GM23338 (cell line): ENCODE measurements at regions not wholly inside any gene's neighbourhood (a gene's known extent, or its start where the extent isn't known, plus 50 kb on each side); places are given as distances from the start of the nearest gene placed in this dataset.
A peak's percentile ranks its signal among the peaks of the same experiment; 100 is the strongest.
"Not testable (repeated sequence)": the region's sequence is repeated elsewhere in the genome, so short reads cannot be mapped to it uniquely, and the experiment has no call there.

Experiments used
- ATAC-seq: fragments of 200-7000 bp; cut with Tn5 transposase; 3 replicates; pipeline ENCODE4 v1.9.1; 2020
- DNase-seq: peaks from one replicate; pipeline ENCODE4 v3.0.0-alpha.2; 2015; ENCODE audit warnings: low spot score
- H2AFZ ChIP-seq: fragments of 200-600 bp; sonication (generic); 2 replicates; pipeline ENCODE4 v1.8.0; 2016; ENCODE audit warnings: antibody characterized with exemption, mild to moderate bottlenecking, moderate library complexity
- H3F3A ChIP-seq: fragments of 200-600 bp; sonication (generic); replicated peaks from 2 replicates; pipeline ENCODE4 v1.8.0; 2017; ENCODE audit warnings: antibody characterized with exemption, mixed run types, low read depth
- H3K27ac ChIP-seq: fragments of 200-600 bp; sonication (generic); 2 replicates; pipeline ENCODE4 v1.6.1; 2016; ENCODE audit warnings: low read depth
- H3K27me3 ChIP-seq: fragments of 200-600 bp; sonication (generic); 2 replicates; pipeline ENCODE4 v1.8.0; 2016; ENCODE audit warnings: mild to moderate bottlenecking, mixed run types, moderate library complexity; ENCODE audit not compliant: insufficient read depth
- H3K36me3 ChIP-seq: fragments of 200-600 bp; sonication (generic); 2 replicates; pipeline ENCODE4 v1.8.0; 2016; ENCODE audit warnings: mild to moderate bottlenecking; ENCODE audit not compliant: insufficient read depth
- H3K4me1 ChIP-seq: fragments of 200-600 bp; sonication (generic); 2 replicates; pipeline ENCODE4 v1.8.0; 2016; ENCODE audit warnings: mild to moderate bottlenecking, moderate library complexity; ENCODE audit not compliant: insufficient read depth
- H3K4me2 ChIP-seq: fragments of 200-600 bp; sonication (generic); 2 replicates; pipeline ENCODE4 v1.7.1; 2017; ENCODE audit warnings: mixed run types
- H3K4me3 ChIP-seq: fragments of 200-600 bp; sonication (generic); 2 replicates; pipeline ENCODE4 v1.6.1; 2016; ENCODE audit warnings: mixed run types
- H3K79me2 ChIP-seq: fragments of 200-600 bp; sonication (generic); replicated peaks from 2 replicates; pipeline ENCODE4 v1.8.0; 2017; ENCODE audit warnings: mild to moderate bottlenecking; ENCODE audit not compliant: insufficient read depth
- H3K9me2 ChIP-seq: fragments of 200-600 bp; sonication (generic); 2 replicates; pipeline ENCODE4 v1.8.0; 2017; ENCODE audit not compliant: insufficient read depth
- H4K20me1 ChIP-seq: fragments of 200-600 bp; sonication (generic); replicated peaks from 2 replicates; pipeline ENCODE4 v1.8.0; 2017; ENCODE audit warnings: mild to moderate bottlenecking; ENCODE audit not compliant: insufficient read depth
- H3K27ac Mint-ChIP-seq: 2 replicates; pipeline ENCODE4 v1.8.0; 2020; ENCODE audit warnings: inconsistent platforms, mild to moderate bottlenecking, moderate library complexity, mixed read lengths
- H3K27me3 Mint-ChIP-seq: 3 replicates; pipeline ENCODE4 v1.8.0; 2022; ENCODE audit warnings: low read depth, mild to moderate bottlenecking, moderate library complexity, mixed read lengths, inconsistent platforms; ENCODE audit not compliant: insufficient read depth, poor library complexity
- H3K36me3 Mint-ChIP-seq: 3 replicates; pipeline ENCODE4 v1.8.0; 2021; ENCODE audit warnings: low read depth, mild to moderate bottlenecking, inconsistent platforms, moderate library complexity, mixed read lengths
- H3K4me1 Mint-ChIP-seq: 3 replicates; pipeline ENCODE4 v1.8.0; 2020; ENCODE audit warnings: mild to moderate bottlenecking, inconsistent platforms, mixed read lengths
- H3K4me3 Mint-ChIP-seq: 3 replicates; pipeline ENCODE4 v1.8.0; 2021; ENCODE audit warnings: moderate library complexity, mild to moderate bottlenecking, inconsistent platforms, mixed read lengths
- H3K9me3 Mint-ChIP-seq: 3 replicates; pipeline ENCODE4 v1.8.0; 2020; ENCODE audit warnings: moderate library complexity, mild to moderate bottlenecking, inconsistent platforms, mixed read lengths
- CTCF ChIP-seq, 2 experiments: fragments of 200-600 bp in 1 of 2; sonication (generic) in 1 of 2; conservative IDR thresholded peaks; 2 replicates each; pipeline versions ENCODE4 v1.5.1 to v1.6.1; 2016 to 2017; ENCODE audit warnings: antibody characterized with exemption in 2 of 2, low read depth in 2 of 2, mild to moderate bottlenecking in 2 of 2, moderate library complexity in 1 of 2
- EZH2phosphoT487 ChIP-seq: fragments of 200-600 bp; sonication (generic); IDR thresholded peaks from one replicate; pipeline ENCODE4 v1.8.1; 2018; ENCODE audit warnings: antibody characterized with exemption; ENCODE audit not compliant: unreplicated experiment
- NANOG ChIP-seq: IDR thresholded peaks from 2 replicates; pipeline ENCODE4 v1.6.1; 2016; ENCODE audit warnings: antibody characterized with exemption, borderline replicate concordance
- STAT1 ChIP-seq: IDR thresholded peaks from one replicate; pipeline ENCODE4 v1.6.1; 2016; ENCODE audit warnings: antibody characterized with exemption; ENCODE audit not compliant: unreplicated experiment
- ZNF114 ChIP-seq: fragments of 250-450 bp; sonication (Bioruptor Pico); IDR thresholded peaks from 2 replicates; pipeline ENCODE4 v1.5.0; 2020; ENCODE audit warnings: mild to moderate bottlenecking, moderate library complexity
- ZNF331 ChIP-seq: fragments of 250-450 bp; sonication (Bioruptor Pico); IDR thresholded peaks from 2 replicates; pipeline ENCODE4 v1.5.0; 2020; ENCODE audit warnings: low read depth, mild to moderate bottlenecking, moderate library complexity
- TF ChIP-seq, protein P1 (sequence below): IDR thresholded peaks from one replicate; pipeline ENCODE4 v1.6.1; 2018; ENCODE audit warnings: antibody characterized with exemption; ENCODE audit not compliant: unreplicated experiment

DNA sequence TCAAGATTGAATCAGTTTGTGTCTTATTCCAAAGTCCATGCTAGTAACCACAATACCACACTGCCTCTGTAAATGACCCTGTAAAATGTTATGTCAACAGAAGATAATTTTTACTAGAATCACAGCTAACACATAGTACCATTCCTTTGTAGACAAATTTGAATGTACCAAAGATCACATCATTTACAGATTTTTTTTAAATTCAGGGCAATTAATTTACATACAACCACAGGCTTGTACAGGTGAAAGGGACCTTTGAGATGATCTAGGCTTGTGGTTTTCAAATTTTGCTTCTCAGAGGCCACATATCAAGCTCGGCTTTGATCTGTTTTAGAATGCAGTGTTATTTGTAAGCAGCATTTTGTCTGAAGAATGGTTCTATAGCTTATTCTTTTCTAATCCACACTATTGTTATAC, 63.8 kb upstream of the PPM1B start:
- Histone ChIP-seq H3K79me2 (no peaks in the 10 kb centered on the region), H3K27ac (no peak overlapping the region), H3K9me2 (peaks cover 7% of the 10 kb centered on the region), H4K20me1 (no peaks in the 10 kb centered on the region), H3K27me3 (no peaks in the 10 kb centered on the region), H3K4me2 (no peak overlapping the region), H2AFZ (no peak overlapping the region), H3K36me3 (no peaks in the 10 kb centered on the region), H3K4me1 (peaks cover 6% of the 10 kb centered on the region), H3F3A (no peaks in the 10 kb centered on the region), H3K4me3 (no peak overlapping the region)
- Mint-ChIP-seq H3K27me3 (peaks cover under 1% of the 10 kb centered on the region), H3K4me3 (no peak overlapping the region), H3K4me1 (peaks cover 12% of the 10 kb centered on the region), H3K36me3 (no peaks in the 10 kb centered on the region), H3K27ac (no peak overlapping the region), H3K9me3 (no peaks in the 10 kb centered on the region; the same call in 2 of the 3 replicates)
- TF ChIP-seq ZNF331, result no peak
- no peak for ATAC-seq
- DNase-seq, result no peak

DNA sequence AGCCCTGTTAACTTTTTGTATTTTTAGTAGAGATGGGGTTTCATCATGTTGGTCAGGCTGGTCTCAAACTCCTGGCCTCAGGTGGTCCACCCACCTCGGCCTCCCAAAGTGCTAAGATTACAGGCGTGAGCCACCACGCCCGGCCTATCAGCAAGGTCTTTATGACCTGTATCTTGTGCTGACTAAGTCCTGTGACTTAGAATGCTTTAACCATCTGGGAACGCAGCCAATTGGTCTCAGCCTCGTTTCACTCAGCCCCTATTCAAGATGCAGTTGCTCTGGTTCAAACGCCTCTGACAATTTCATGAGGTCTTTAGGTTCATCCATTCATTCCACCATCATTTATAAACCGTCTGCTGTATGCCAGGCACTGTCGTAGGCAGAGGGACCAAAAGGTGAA, 62.2 kb upstream of the PPM1B start:
- not testable (repeated sequence) for H3K9me3 Mint-ChIP-seq, DNase-seq, H4K20me1 ChIP-seq

GRCh38 chr2:44107086-44107740, 61.5 kb upstream of the PPM1B start:
- ATAC-seq (no peak), DNase-seq (peak; percentile 21)
- Histone ChIP-seq H3K79me2 (no peaks in the 10 kb centered on the region), H3K27ac (no peak overlapping the region), H3K4me2 (no peak overlapping the region), H3K9me2 (peaks cover 7% of the 10 kb centered on the region), H3K27me3 (no peaks in the 10 kb centered on the region), H3K4me3 (no peak overlapping the region), H4K20me1 (no peaks in the 10 kb centered on the region), H3K4me1 (peaks cover 6% of the 10 kb centered on the region), H2AFZ (peak overlapping the region; percentile 56; the same call in 1 of the 2 replicates), H3K36me3 (no peaks in the 10 kb centered on the region), H3F3A (no peaks in the 10 kb centered on the region)
- Mint-ChIP-seq H3K4me3 (no peak overlapping the region), H3K27ac (no peak overlapping the region; the same call in 1 of the 2 replicates), H3K4me1 (peaks cover 15% of the 10 kb centered on the region), H3K9me3 (no peaks in the 10 kb centered on the region; the same call in 2 of the 3 replicates), H3K36me3 (no peaks in the 10 kb centered on the region), H3K27me3 (no peaks in the 10 kb centered on the region)
- TF ChIP-seq NANOG (no peak), CTCF (conservative IDR thresholded peaks at IDR 0.05; ENCODE audit: low read depth in 2 of 2) (no peak), STAT1 (no peak), EZH2phosphoT487 (no peak), ZNF114 (CRISPR knock-in tag) (no peak)
- TF ChIP-seq, protein P1, sequence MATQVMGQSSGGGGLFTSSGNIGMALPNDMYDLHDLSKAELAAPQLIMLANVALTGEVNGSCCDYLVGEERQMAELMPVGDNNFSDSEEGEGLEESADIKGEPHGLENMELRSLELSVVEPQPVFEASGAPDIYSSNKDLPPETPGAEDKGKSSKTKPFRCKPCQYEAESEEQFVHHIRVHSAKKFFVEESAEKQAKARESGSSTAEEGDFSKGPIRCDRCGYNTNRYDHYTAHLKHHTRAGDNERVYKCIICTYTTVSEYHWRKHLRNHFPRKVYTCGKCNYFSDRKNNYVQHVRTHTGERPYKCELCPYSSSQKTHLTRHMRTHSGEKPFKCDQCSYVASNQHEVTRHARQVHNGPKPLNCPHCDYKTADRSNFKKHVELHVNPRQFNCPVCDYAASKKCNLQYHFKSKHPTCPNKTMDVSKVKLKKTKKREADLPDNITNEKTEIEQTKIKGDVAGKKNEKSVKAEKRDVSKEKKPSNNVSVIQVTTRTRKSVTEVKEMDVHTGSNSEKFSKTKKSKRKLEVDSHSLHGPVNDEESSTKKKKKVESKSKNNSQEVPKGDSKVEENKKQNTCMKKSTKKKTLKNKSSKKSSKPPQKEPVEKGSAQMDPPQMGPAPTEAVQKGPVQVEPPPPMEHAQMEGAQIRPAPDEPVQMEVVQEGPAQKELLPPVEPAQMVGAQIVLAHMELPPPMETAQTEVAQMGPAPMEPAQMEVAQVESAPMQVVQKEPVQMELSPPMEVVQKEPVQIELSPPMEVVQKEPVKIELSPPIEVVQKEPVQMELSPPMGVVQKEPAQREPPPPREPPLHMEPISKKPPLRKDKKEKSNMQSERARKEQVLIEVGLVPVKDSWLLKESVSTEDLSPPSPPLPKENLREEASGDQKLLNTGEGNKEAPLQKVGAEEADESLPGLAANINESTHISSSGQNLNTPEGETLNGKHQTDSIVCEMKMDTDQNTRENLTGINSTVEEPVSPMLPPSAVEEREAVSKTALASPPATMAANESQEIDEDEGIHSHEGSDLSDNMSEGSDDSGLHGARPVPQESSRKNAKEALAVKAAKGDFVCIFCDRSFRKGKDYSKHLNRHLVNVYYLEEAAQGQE, result no peak

More for the DNA sequence above, 62.2 kb upstream of the PPM1B start:
- not testable (repeated sequence) for H3K27me3 ChIP-seq, H3K27me3 Mint-ChIP-seq, H2AFZ ChIP-seq, H3K27ac ChIP-seq, H3K36me3 Mint-ChIP-seq, H3K79me2 ChIP-seq, ATAC-seq, H3K4me1 ChIP-seq, H3F3A ChIP-seq, H3K36me3 ChIP-seq, H3K27ac Mint-ChIP-seq, H3K4me3 ChIP-seq, H3K9me2 ChIP-seq, H3K4me2 ChIP-seq, H3K4me3 Mint-ChIP-seq
- peaks cover 12% of the 10 kb centered on the region for H3K4me1 Mint-ChIP-seq
